GM12892 (cell line): ENCODE measurements at regions not wholly inside any gene's neighbourhood (a gene's known extent, or its start where the extent isn't known, plus 50 kb on each side); places are given as distances from the start of the nearest gene placed in this dataset.
"Not testable (repeated sequence)": the region's sequence is repeated elsewhere in the genome, so short reads cannot be mapped to it uniquely, and the experiment has no call there.

Source experiments
- POLR2A ChIP-seq: IDR thresholded peaks from 2 replicates; pipeline ENCODE4 v1.6.1; 2011; ENCODE audit warnings: low read depth, low read length, control low read depth
- POLR2AphosphoS5 ChIP-seq: IDR thresholded peaks from 2 replicates; pipeline ENCODE4 v1.6.1; 2011; ENCODE audit warnings: low read depth, low read length, control low read depth

- not testable (repeated sequence) for TF ChIP-seq POLR2AphosphoS5, POLR2A
Measured at GRCh38 chr2:87199228-87199627, 177.6 kb upstream of the PLGLB1 start.
